H9 (cell line): ENCODE measurements at regions not wholly inside any gene's neighbourhood (a gene's known extent, or its start where the extent isn't known, plus 50 kb on each side); places are given as distances from the start of the nearest gene placed in this dataset.

Experiments used
- DNase-seq: peaks from one replicate; pipeline ENCODE4 v3.0.0-alpha.2; 2017
- H2AFZ ChIP-seq: one replicate; pipeline ENCODE4 v1.6.1; 2013; ENCODE audit warnings: mild to moderate bottlenecking, low read length, control low read depth, moderate library complexity
- H2AK5ac ChIP-seq: 2 replicates; pipeline ENCODE4 v1.6.1; 2013; ENCODE audit warnings: low read length, control low read depth, mixed read lengths; ENCODE audit not compliant: insufficient read length
- H2BK120ac ChIP-seq: one replicate; pipeline ENCODE4 v1.6.1; 2013; ENCODE audit warnings: low read depth, mild to moderate bottlenecking, low read length, control low read depth, inconsistent platforms; ENCODE audit not compliant: poor library complexity, severe bottlenecking
- H2BK12ac ChIP-seq: 2 replicates; pipeline ENCODE4 v1.6.1; 2013; ENCODE audit warnings: low read length, control low read depth, mixed read lengths, low read depth; ENCODE audit not compliant: insufficient read length
- H2BK15ac ChIP-seq: 2 replicates; pipeline ENCODE4 v1.6.1; 2013; ENCODE audit warnings: low read depth, low read length, control low read depth
- H2BK20ac ChIP-seq: one replicate; pipeline ENCODE4 v1.6.1; 2013; ENCODE audit warnings: low read depth, mild to moderate bottlenecking, low read length, control low read depth, inconsistent platforms; ENCODE audit not compliant: poor library complexity, severe bottlenecking
- H2BK5ac ChIP-seq: 2 replicates; pipeline ENCODE4 v1.6.1; 2013; ENCODE audit warnings: low read length, control low read depth, mixed read lengths; ENCODE audit not compliant: insufficient read length
- H3K14ac ChIP-seq: 2 replicates; pipeline ENCODE4 v1.6.1; 2013; ENCODE audit warnings: low read length, control low read depth; ENCODE audit not compliant: insufficient read depth
- H3K18ac ChIP-seq: 2 replicates; pipeline ENCODE4 v1.6.1; 2013; ENCODE audit warnings: low read depth, mild to moderate bottlenecking, mixed read lengths, low read length, control low read depth; ENCODE audit not compliant: insufficient read length
- H3K23ac ChIP-seq: 2 replicates; pipeline ENCODE4 v1.6.1; 2013; ENCODE audit warnings: low read length, control low read depth, mixed read lengths, low read depth; ENCODE audit not compliant: insufficient read length
- H3K23me2 ChIP-seq: 2 replicates; pipeline ENCODE4 v1.6.1; 2013; ENCODE audit warnings: low read depth, mild to moderate bottlenecking, mixed read lengths, low read length, control low read depth; ENCODE audit not compliant: insufficient read length, poor library complexity, severe bottlenecking
- H3K27ac ChIP-seq: 2 replicates; pipeline ENCODE4 v1.5.1; 2013; ENCODE audit warnings: low read length, control low read depth, mixed read lengths, low read depth; ENCODE audit not compliant: insufficient read length
- H3K27me3 ChIP-seq: 2 replicates; pipeline ENCODE4 v1.6.1; 2013; ENCODE audit warnings: low read length, control low read depth, inconsistent platforms; ENCODE audit not compliant: insufficient read depth
- H3K4ac ChIP-seq: 2 replicates; pipeline ENCODE4 v1.6.1; 2013; ENCODE audit warnings: low read depth, mild to moderate bottlenecking, control low read depth, inconsistent platforms, low read length, moderate library complexity
- H3K4me1 ChIP-seq: 2 replicates; pipeline ENCODE4 v1.6.1; 2013; ENCODE audit warnings: low read length, control low read depth, inconsistent platforms; ENCODE audit not compliant: insufficient read depth
- H3K4me2 ChIP-seq: 2 replicates; pipeline ENCODE4 v1.6.1; 2013; ENCODE audit warnings: low read length, control low read depth, mixed read lengths; ENCODE audit not compliant: insufficient read length, insufficient read depth
- H3K56ac ChIP-seq: 2 replicates; pipeline ENCODE4 v1.6.1; 2013; ENCODE audit warnings: low read depth, mild to moderate bottlenecking, mixed read lengths, low read length, control low read depth; ENCODE audit not compliant: insufficient read length
- H3K79me1 ChIP-seq: 2 replicates; pipeline ENCODE4 v1.6.1; 2013; ENCODE audit warnings: low read depth, mild to moderate bottlenecking, moderate library complexity, low read length, control low read depth, inconsistent platforms; ENCODE audit not compliant: insufficient read depth, poor library complexity, severe bottlenecking
- H3K79me2 ChIP-seq: 2 replicates; pipeline ENCODE4 v1.6.1; 2013; ENCODE audit warnings: low read length, control low read depth, inconsistent platforms; ENCODE audit not compliant: insufficient read depth
- H3K9ac ChIP-seq: 2 replicates; pipeline ENCODE4 v1.6.1; 2013; ENCODE audit warnings: low read length, control low read depth, mixed read lengths; ENCODE audit not compliant: insufficient read length; ENCODE audit errors: extremely low read depth
- H3K9me3 ChIP-seq: one replicate; pipeline ENCODE4 v1.6.1; 2013; ENCODE audit warnings: low read depth, low read length, inconsistent platforms; ENCODE audit not compliant: control insufficient read depth
- H3T11ph ChIP-seq: one replicate; pipeline ENCODE4 v1.6.1; 2013; ENCODE audit warnings: mild to moderate bottlenecking, low read length, control low read depth, inconsistent platforms
- H4K20me1 ChIP-seq: one replicate; pipeline ENCODE4 v1.6.1; 2013; ENCODE audit not compliant: control insufficient read depth, insufficient read length, insufficient read depth
- H4K5ac ChIP-seq: 2 replicates; pipeline ENCODE4 v1.6.1; 2013; ENCODE audit warnings: low read depth, mild to moderate bottlenecking, mixed read lengths, low read length, control low read depth; ENCODE audit not compliant: insufficient read length
- H4K8ac ChIP-seq: replicated peaks from 2 replicates; pipeline ENCODE4 v1.6.1; 2013; ENCODE audit warnings: low read length, control low read depth, mixed read lengths, low read depth; ENCODE audit not compliant: insufficient read length
- H4K91ac ChIP-seq: 2 replicates; pipeline ENCODE4 v1.6.1; 2013; ENCODE audit warnings: low read depth, mild to moderate bottlenecking, moderate library complexity, mixed read lengths, low read length, control low read depth; ENCODE audit not compliant: insufficient read length
- H3K27ac Mint-ChIP-seq, 3 experiments: 2 replicates in 2 of 3; 3 replicates in 1 of 3; pipeline ENCODE4 v1.8.0; 2020 to 2021; ENCODE audit warnings: mixed read lengths in 3 of 3, mild to moderate bottlenecking in 1 of 3, moderate library complexity in 1 of 3
- H3K27me3 Mint-ChIP-seq: 2 replicates; pipeline ENCODE4 v1.8.0; 2021; ENCODE audit warnings: low read depth, mild to moderate bottlenecking, moderate library complexity, mixed read lengths
- H3K36me3 Mint-ChIP-seq, 3 experiments: 2 replicates in 2 of 3; 3 replicates in 1 of 3; pipeline ENCODE4 v1.8.0; 2020 to 2021; ENCODE audit warnings: low read depth in 3 of 3, mixed read lengths in 3 of 3; ENCODE audit not compliant: insufficient read depth in 1 of 3
- H3K4me1 Mint-ChIP-seq, 2 experiments: 2 replicates each; pipeline ENCODE4 v1.8.0; 2020; ENCODE audit warnings: mixed read lengths in 2 of 2
- H3K4me3 Mint-ChIP-seq, 2 experiments: 2 replicates in 1 of 2; 3 replicates in 1 of 2; pipeline ENCODE4 v1.8.0; 2020 to 2021; ENCODE audit warnings: mild to moderate bottlenecking in 2 of 2, mixed read lengths in 2 of 2, moderate library complexity in 1 of 2
- H3K9me3 Mint-ChIP-seq, 2 experiments: 2 replicates in 1 of 2; 3 replicates in 1 of 2; pipeline ENCODE4 v1.8.0; 2020; ENCODE audit warnings: mild to moderate bottlenecking in 2 of 2, mixed read lengths in 2 of 2, moderate library complexity in 1 of 2
- CTCF ChIP-seq: fragments of 200-600 bp; sonication (generic); conservative IDR thresholded peaks from 3 replicates; pipeline ENCODE4 v1.8.0; 2021; ENCODE audit warnings: antibody characterized with exemption, mild to moderate bottlenecking
- WGBS: extraction: QIAGEN DNeasy Blood & Tissue Kit; methylation state at CpG from one replicate; pipeline ENCODE4 v1.1.7; 2013; ENCODE audit warnings: missing lambda C conversion rate, low lambda C conversion rate, mixed read lengths; ENCODE audit not compliant: insufficient read length; ENCODE audit errors: extremely low coverage; 5-methylcytosine and 5-hydroxymethylcytosine counted together

GRCh38 chr9:26746357-26747072 is 146.1 kb downstream of the CAAP1 start:
- H3K23me2 ChIP-seq, result no peaks in the 10 kb centered on the region
- WGBS, result no CpG with 5 or more reads among the region's 4 CpGs
- peak overlapping the region; percentile 67 for H3T11ph ChIP-seq
- no peak overlapping the region for H2BK20ac ChIP-seq
- no peak overlapping the region for H3K23ac ChIP-seq
- H3K9me3 ChIP-seq, result no peaks in the 10 kb centered on the region
- no peaks in the 10 kb centered on the region for H3K79me2 ChIP-seq
- H3K4me3 Mint-ChIP-seq, result no peak overlapping the region
- H3K4me1 Mint-ChIP-seq, result peaks cover 39 to 49% of the 10 kb centered on the region in 2 experiments
- H4K5ac ChIP-seq, result no peak overlapping the region
- no peak overlapping the region for H3K4ac ChIP-seq
- H2AK5ac ChIP-seq, result peak overlapping the region; percentile 87
- TF ChIP-seq CTCF, result no peak
- H4K8ac ChIP-seq, result no peak overlapping the region
- peak overlapping the region; percentile 95 for H3K27ac ChIP-seq
- no peak overlapping the region for H3K4me2 ChIP-seq
- no peak overlapping the region for H2AFZ ChIP-seq
- peak overlapping the region; percentile 89 to 97 (median 92); a peak in 6 of 7 replicates for H3K27ac Mint-ChIP-seq
- no peaks in the 10 kb centered on the region for H3K27me3 Mint-ChIP-seq
- H4K91ac ChIP-seq, result no peak overlapping the region
- no peaks in the 10 kb centered on the region for H3K27me3 ChIP-seq
- H3K79me1 ChIP-seq, result no peaks in the 10 kb centered on the region
- H2BK12ac ChIP-seq, result peak overlapping the region; percentile 24
- no peak overlapping the region for H2BK15ac ChIP-seq
- no peak overlapping the region for H3K56ac ChIP-seq
- no peaks in the 10 kb centered on the region for H4K20me1 ChIP-seq
- no peak overlapping the region for H2BK120ac ChIP-seq
- DNase-seq, result peak; percentile 61
- no peak overlapping the region for H3K14ac ChIP-seq
- H3K4me1 ChIP-seq, result peaks cover 16% of the 10 kb centered on the region
- H3K36me3 Mint-ChIP-seq, result peaks cover 0 to 14% (median 4%) of the 10 kb centered on the region in 3 experiments; a peak in 4 of 7 replicates
- H3K18ac ChIP-seq, result no peak overlapping the region
- H3K9ac ChIP-seq, result no peak overlapping the region
- peak overlapping the region; percentile 84 for H2BK5ac ChIP-seq
- H3K9me3 Mint-ChIP-seq, result peaks cover 0 to 4% of the 10 kb centered on the region in 2 experiments; a peak in 1 of 5 replicates
